T-helper 17 cell (primary cell): ENCODE measurements at regions not wholly inside any gene's neighbourhood (a gene's known extent, or its start where the extent isn't known, plus 50 kb on each side); places are given as distances from the start of the nearest gene placed in this dataset.

ENCODE experiments used
- ATAC-seq: fragments of 150-1000 bp; cut with Tn5 transposase; 2 replicates; pipeline ENCODE4 v1.10.0; 2021; ENCODE audit warnings: mild to moderate bottlenecking, moderate library complexity
- DNase-seq, 3 donors: peaks; one replicate each; pipeline versions ENCODE4 v3.0.0 to v3.0.0-alpha.2; 2020 to 2021
- H3K9me3 ChIP-seq: one replicate; pipeline ENCODE4 v1.7.0; 2013; ENCODE audit warnings: low read length, mild to moderate bottlenecking; ENCODE audit not compliant: control insufficient read depth, poor library complexity, severe bottlenecking
- H3K27ac Mint-ChIP-seq: one replicate; pipeline ENCODE4 v1.8.0; 2022; ENCODE audit warnings: mild to moderate bottlenecking, moderate library complexity, mixed read lengths
- H3K27me3 Mint-ChIP-seq: one replicate; pipeline ENCODE4 v1.8.0; 2022; ENCODE audit warnings: mixed read lengths
- H3K36me3 Mint-ChIP-seq: one replicate; pipeline ENCODE4 v1.8.0; 2022; ENCODE audit warnings: low read depth, mixed read lengths
- H3K4me1 Mint-ChIP-seq: one replicate; pipeline ENCODE4 v1.8.0; 2022; ENCODE audit warnings: mild to moderate bottlenecking, mixed read lengths
- H3K4me3 Mint-ChIP-seq: one replicate; pipeline ENCODE4 v1.8.0; 2022; ENCODE audit warnings: mild to moderate bottlenecking, moderate library complexity, mixed read lengths

DNA sequence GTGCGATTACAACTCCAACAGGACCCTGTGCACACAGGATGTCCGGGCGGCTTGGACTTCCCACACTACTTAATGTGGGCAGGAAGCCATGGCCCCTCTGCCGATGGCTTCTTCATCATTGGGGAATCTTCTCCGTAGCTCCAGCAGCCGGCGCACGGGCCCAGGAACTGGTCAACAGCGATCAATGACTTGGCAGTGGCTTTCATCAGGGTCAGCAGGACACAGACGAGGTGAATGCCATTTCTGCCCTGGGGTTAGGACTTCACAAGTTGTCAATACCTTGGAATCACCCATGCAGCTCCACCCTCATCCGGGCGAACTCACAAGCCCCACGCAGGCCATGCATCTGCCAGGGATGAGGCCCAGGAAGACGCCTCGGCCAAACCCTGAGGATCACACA, 645.7 kb downstream of the BRD1 start:
- Mint-ChIP-seq H3K27me3 (peaks cover 26% of the 10 kb centered on the region), H3K4me1 (no peaks in the 10 kb centered on the region), H3K27ac (no peak overlapping the region), H3K4me3 (no peak overlapping the region), H3K36me3 (peaks cover 4% of the 10 kb centered on the region)
- DNase-seq (no peak), ATAC-seq (no peak)
- H3K9me3 ChIP-seq: no peaks in the 10 kb centered on the region

- ATAC-seq: no peak
- no peak overlapping the region for H3K27ac Mint-ChIP-seq
- H3K36me3 Mint-ChIP-seq: peaks cover 4% of the 10 kb centered on the region
- H3K4me3 Mint-ChIP-seq: no peak overlapping the region
- H3K9me3 ChIP-seq: no peaks in the 10 kb centered on the region
- no peaks in the 10 kb centered on the region for H3K4me1 Mint-ChIP-seq
- peaks cover 21% of the 10 kb centered on the region for H3K27me3 Mint-ChIP-seq
- no peak for DNase-seq
These were observed 646.2 kb downstream of the BRD1 start for GRCh38 chr22:49181431-49181830.

DNA sequence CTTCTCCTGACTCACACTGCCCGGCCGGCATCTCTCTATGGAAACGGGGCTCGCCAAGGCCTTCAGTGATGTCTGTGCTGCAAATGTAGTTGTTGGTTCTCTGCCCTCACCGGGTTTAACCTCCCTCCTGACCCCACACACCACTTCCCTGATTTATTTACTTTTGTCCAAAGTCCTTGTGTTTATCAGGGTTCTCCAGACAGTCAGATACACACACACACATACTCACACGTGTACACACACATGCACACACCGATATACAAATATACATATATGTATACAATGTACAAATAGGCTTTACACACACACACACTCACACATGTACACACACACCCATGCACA, 647.0 kb downstream of the BRD1 start:
- H3K27me3 Mint-ChIP-seq: peaks cover 28% of the 10 kb centered on the region
- no peaks in the 10 kb centered on the region for H3K9me3 ChIP-seq
- H3K4me1 Mint-ChIP-seq: no peaks in the 10 kb centered on the region
- H3K4me3 Mint-ChIP-seq: no peak overlapping the region
- ATAC-seq (no peak), DNase-seq (no peak)
- H3K36me3 Mint-ChIP-seq: peaks cover 4% of the 10 kb centered on the region
- H3K27ac Mint-ChIP-seq: no peak overlapping the region

- H3K9me3 ChIP-seq: no peaks in the 10 kb centered on the region
- ATAC-seq (no peak), DNase-seq (no peak)
- Mint-ChIP-seq H3K36me3 (peaks cover under 1% of the 10 kb centered on the region), H3K27ac (no peak overlapping the region), H3K27me3 (peaks cover 34% of the 10 kb centered on the region), H3K4me3 (no peak overlapping the region), H3K4me1 (no peaks in the 10 kb centered on the region)
These were observed 647.6 kb downstream of the BRD1 start for GRCh38 chr22:49179886-49180682.

DNA sequence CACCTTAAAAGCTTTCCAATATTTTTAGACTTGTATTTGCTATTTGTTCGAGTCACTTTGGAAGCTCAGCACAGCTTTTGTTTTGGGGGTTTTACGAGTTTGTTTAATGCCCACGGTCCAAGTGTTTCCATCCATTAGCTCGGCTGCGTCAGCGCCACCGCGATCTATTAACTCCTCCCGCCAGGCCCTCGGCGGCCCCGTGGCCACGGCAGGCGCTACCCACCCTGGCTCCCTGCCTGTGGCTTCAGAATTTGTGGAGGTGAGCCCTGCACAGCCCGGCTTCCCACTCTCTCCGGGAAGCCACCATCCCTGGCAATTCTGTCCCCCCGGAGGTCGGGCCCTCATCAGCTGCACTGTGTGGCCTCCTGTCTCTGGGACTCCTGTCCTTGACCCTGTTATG, 648.5 kb downstream of the BRD1 start:
- no peaks in the 10 kb centered on the region for H3K4me1 Mint-ChIP-seq
- no peak for DNase-seq
- no peak overlapping the region for H3K4me3 Mint-ChIP-seq
- H3K36me3 Mint-ChIP-seq: no peaks in the 10 kb centered on the region
- ATAC-seq: no peak
- no peaks in the 10 kb centered on the region for H3K9me3 ChIP-seq
- H3K27me3 Mint-ChIP-seq: peaks cover 40% of the 10 kb centered on the region
- H3K27ac Mint-ChIP-seq: no peak overlapping the region

DNA sequence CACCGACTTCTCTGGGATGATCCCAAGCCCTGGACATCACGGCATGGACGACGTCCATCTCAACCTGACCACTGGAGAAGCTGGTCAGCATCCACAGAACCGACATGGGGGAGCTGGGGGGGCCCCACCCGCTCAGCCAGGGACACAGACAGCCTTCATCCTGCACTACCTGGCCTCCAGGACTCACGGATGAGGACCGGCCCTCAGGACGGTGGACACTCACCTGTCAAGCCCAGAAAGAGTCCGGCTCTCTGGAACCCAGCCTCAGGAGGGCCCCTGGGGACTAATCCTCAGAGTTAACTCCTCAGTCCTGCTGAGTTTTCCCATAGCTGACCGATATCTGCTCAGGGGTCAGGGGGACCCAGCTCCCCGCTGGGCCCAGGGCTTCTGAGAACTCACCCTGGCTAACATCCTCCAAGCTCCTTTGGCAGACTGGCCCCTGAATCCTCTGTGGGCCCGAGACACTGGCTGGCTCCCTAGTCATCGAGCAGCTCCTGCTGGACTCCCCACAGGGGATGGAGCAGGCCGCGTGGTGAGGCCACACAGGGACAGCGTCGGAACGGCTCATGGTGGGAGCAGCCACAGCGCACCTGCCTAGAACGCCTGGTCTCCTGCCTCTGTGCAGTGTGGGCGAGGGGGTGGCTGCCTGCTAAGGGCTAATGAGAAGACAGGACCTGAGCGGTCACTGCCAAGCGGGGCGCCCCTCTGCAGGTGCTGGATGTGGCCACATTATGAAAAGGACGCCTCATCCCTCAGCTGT, 649.2 kb downstream of the BRD1 start:
- ATAC-seq: no peak
- Mint-ChIP-seq H3K27me3 (peaks cover 45% of the 10 kb centered on the region), H3K36me3 (no peaks in the 10 kb centered on the region), H3K4me1 (no peaks in the 10 kb centered on the region), H3K27ac (no peak overlapping the region), H3K4me3 (no peak overlapping the region)
- H3K9me3 ChIP-seq: no peaks in the 10 kb centered on the region
- DNase-seq: no peak

- no peak overlapping the region for H3K4me3 Mint-ChIP-seq
- no peaks in the 10 kb centered on the region for H3K4me1 Mint-ChIP-seq
- H3K27ac Mint-ChIP-seq: no peak overlapping the region
- no peak for ATAC-seq
- no peaks in the 10 kb centered on the region for H3K9me3 ChIP-seq
- no peak for DNase-seq
- peaks cover 44% of the 10 kb centered on the region for H3K27me3 Mint-ChIP-seq
- H3K36me3 Mint-ChIP-seq: no peaks in the 10 kb centered on the region
These were observed 650.0 kb downstream of the BRD1 start for GRCh38 chr22:49177666-49178065.

- Mint-ChIP-seq H3K27me3 (peaks cover 42% of the 10 kb centered on the region), H3K36me3 (no peaks in the 10 kb centered on the region), H3K27ac (no peak overlapping the region), H3K4me3 (no peak overlapping the region), H3K4me1 (no peaks in the 10 kb centered on the region)
- no peak for ATAC-seq
- no peak for DNase-seq
- no peaks in the 10 kb centered on the region for H3K9me3 ChIP-seq
These were observed 650.7 kb downstream of the BRD1 start for GRCh38 chr22:49176956-49177355.

DNA sequence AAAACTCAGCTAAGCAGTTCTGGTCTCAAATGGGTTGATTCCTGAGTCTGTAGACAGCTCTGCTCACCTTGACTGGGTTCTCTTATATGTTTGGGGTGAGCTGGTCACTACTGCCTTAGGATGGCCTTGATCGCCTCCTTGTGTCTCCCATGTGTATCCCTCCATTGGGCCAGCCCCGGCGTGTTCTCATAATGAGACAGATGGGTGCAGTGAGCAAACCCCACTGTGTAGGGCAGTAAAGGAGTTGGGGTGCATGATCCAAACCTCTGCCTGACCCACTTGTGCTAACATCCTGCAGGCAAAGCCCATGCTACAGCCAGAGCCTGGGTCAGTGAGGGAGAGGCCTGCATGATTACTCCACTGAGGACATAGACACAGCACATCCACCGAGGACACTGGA, 657.6 kb downstream of the BRD1 start:
- Mint-ChIP-seq H3K4me1 (no peaks in the 10 kb centered on the region), H3K36me3 (no peaks in the 10 kb centered on the region), H3K27ac (no peak overlapping the region), H3K27me3 (peaks cover 19% of the 10 kb centered on the region), H3K4me3 (no peak overlapping the region)
- ATAC-seq: no peak
- no peak for DNase-seq
- no peaks in the 10 kb centered on the region for H3K9me3 ChIP-seq

DNA sequence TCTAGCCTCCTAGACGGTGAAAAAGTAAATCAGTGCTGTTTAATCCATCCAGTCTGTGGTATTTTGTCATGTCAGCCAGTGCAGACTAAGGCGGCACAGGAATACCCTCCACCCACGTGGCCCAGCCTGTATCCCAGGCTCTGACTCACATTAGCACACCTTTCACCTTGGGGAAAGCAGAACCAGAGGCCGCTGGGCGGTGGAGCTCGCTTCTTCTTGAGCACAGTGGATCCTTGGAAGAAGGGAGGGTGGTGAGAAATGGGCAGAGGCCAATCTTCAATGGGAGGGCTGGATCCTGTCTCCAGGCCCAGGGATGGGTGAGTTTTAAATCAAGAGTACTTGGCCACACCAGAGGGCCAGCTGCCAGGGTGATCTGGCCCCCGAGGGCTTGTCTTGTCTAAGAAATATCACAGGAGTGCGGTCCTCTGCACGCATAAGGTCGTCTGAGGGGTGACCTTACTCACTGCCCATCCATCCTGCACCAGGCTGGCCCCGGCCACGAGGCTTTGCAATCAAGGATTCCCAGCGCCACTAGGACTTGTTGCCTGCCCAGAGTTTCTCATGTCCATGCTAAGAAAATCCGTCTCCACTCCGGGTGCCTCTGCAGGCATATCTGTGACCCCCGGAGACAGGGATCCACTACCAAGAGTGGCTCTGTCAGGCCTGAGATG, 658.5 kb downstream of the BRD1 start:
- Mint-ChIP-seq H3K27ac (no peak overlapping the region), H3K36me3 (no peaks in the 10 kb centered on the region), H3K4me1 (no peaks in the 10 kb centered on the region), H3K27me3 (peaks cover 13% of the 10 kb centered on the region), H3K4me3 (no peak overlapping the region)
- ATAC-seq (no peak), DNase-seq (no peak)
- H3K9me3 ChIP-seq: no peaks in the 10 kb centered on the region

DNA sequence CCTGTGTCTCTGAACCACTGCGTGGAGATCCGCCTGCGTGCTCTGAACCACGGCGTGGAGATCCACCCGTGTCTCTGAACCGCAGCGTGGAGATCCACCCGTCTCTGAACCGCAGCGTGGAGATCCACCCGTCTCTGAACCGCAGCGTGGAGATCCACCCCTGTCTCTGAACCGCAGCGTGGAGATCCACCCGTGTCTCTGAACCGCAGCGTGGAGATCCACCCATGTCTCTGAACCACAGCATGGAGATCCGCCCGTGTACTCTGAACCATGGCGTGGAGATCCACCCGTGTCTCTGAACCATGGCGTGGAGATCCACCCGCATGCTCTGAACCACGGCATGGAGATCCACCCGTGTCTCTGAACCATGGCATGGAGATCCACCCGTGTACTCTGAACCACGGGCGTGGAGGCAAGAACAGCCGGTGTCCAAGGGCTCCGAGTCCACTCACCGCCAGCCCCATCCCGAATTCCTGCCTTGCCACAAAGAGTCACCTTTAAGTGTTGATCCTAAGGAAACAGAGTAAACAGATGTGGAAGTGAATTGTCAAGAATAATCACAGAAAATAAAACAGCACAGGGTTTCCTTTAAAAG, 659.4 kb downstream of the BRD1 start:
- no peak for DNase-seq
- no peak overlapping the region for H3K27ac Mint-ChIP-seq
- H3K4me1 Mint-ChIP-seq: no peaks in the 10 kb centered on the region
- no peak overlapping the region for H3K4me3 Mint-ChIP-seq
- no peaks in the 10 kb centered on the region for H3K36me3 Mint-ChIP-seq
- peaks cover 15% of the 10 kb centered on the region for H3K27me3 Mint-ChIP-seq
- H3K9me3 ChIP-seq: no peaks in the 10 kb centered on the region
- ATAC-seq: no peak

DNA sequence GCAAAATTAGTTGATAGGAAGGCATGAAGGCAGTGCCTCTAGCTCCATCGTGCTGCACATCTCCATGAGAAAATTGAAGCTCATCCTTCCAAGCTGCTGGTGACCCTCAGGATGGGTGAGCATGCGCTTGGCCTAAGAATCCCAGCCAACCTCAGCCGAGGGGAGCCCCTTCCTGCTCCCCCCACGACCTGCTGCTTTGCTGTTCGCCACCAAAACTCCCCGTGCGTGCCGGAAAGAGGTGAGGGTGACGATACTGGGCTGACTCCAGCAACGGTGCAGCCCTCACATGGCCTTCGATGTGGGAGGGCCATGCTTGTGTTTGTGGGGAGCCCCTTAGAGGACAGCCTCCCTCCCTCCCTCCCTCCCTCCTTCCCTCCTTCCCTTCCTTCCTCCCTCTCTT, 660.9 kb downstream of the BRD1 start:
- Mint-ChIP-seq H3K27ac (no peak overlapping the region), H3K36me3 (no peaks in the 10 kb centered on the region), H3K27me3 (peaks cover 20% of the 10 kb centered on the region), H3K4me3 (no peak overlapping the region), H3K4me1 (no peaks in the 10 kb centered on the region)
- H3K9me3 ChIP-seq: no peaks in the 10 kb centered on the region
- DNase-seq (no peak), ATAC-seq (no peak)

DNA sequence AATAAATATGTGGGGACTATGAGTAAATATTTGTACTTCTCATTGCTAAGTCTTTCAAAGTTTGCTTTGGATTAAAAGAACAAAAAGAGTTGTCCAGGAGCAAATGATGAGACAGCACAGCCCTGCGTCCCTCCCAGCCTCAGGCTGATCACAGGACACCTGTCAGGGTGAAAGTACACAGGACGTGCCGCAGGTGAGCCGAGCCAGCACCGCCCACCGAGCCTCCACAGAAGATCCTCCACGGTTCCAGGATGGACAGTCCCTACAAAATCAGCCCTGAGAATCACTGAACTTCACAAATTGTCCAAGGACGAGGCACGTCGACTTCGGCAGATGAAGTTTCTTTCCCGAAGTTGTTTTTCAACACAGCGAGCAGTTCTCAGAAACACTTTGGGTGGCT, 661.5 kb downstream of the BRD1 start:
- H3K9me3 ChIP-seq: no peaks in the 10 kb centered on the region
- ATAC-seq (no peak), DNase-seq (no peak)

More for the DNA sequence above, 661.5 kb downstream of the BRD1 start:
- Mint-ChIP-seq H3K27me3 (peaks cover 20% of the 10 kb centered on the region), H3K4me1 (no peaks in the 10 kb centered on the region), H3K36me3 (no peaks in the 10 kb centered on the region), H3K27ac (no peak overlapping the region), H3K4me3 (no peak overlapping the region)
